GM12891 (cell line): ENCODE measurements at regions not wholly inside any gene's neighbourhood (a gene's known extent, or its start where the extent isn't known, plus 50 kb on each side); places are given as distances from the start of the nearest gene placed in this dataset.

Source experiments
- DNase-seq: peaks from one replicate; pipeline ENCODE4 v3.0.0; 2011; ENCODE audit warnings: low spot score; ENCODE audit not compliant: insufficient read length
- FAIRE-seq: peaks from 2 replicates; lab custom pipeline; 2011; peaks lifted over from hg19 to GRCh38; lab: Jason Lieb, UNC
- PAX5 ChIP-seq: IDR thresholded peaks from 2 replicates; pipeline ENCODE4 v1.6.1; 2011; ENCODE audit warnings: low read length, moderate library complexity, mild to moderate bottlenecking; ENCODE audit not compliant: insufficient read depth, severe bottlenecking
- POLR2A ChIP-seq: IDR thresholded peaks from 2 replicates; pipeline ENCODE4 v1.6.1; 2011; ENCODE audit warnings: low read depth, low read length, control low read depth
- POLR2AphosphoS5 ChIP-seq: IDR thresholded peaks from 2 replicates; pipeline ENCODE4 v1.6.1; 2011; ENCODE audit warnings: low read depth, low read length, control low read depth
- POU2F2 ChIP-seq: IDR thresholded peaks from 2 replicates; pipeline ENCODE4 v1.6.1; 2011; ENCODE audit warnings: low read depth, mild to moderate bottlenecking, control low read depth, low read length, moderate library complexity
- SPI1 ChIP-seq: IDR thresholded peaks from 2 replicates; pipeline ENCODE4 v1.6.1; 2011; ENCODE audit warnings: low read depth, low read length, control low read depth
- TAF1 ChIP-seq: IDR thresholded peaks from 2 replicates; pipeline ENCODE4 v1.6.1; 2011; ENCODE audit warnings: low read depth, low read length, control low read depth

DNA sequence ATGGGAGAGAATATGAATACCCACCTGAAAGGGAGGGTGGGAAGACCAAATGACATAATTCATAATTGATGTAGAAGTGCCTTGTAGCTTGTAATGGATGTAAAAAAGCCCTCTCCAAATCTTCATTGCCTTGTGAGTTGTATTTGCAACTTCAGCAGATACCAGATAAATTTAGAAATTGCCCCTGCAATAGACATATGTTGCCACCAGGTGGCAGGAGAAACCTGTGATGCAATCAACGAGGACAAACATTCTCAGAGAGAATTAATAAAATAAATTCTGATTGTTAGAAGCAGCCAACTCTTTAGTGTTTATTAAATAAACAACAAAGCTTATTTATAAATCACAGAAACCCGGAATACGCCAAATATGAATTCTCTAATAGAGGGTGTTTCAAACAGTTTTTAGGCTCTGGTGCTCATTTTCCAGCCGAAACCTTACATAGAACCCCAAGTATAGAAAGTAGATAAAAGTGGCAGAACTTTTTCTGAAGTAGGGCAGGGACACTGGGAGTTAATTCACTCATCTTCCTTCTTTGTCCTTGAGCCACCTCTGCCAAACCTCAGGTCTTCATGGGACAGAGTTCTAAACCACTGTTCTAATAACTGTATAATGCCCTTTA, 147.8 kb downstream of the TMEM38B start:
- peak; percentile 33 for FAIRE-seq
- peak; percentile 13 for DNase-seq
- TF ChIP-seq SPI1 (no peak), POLR2AphosphoS5 (no peak), PAX5 (no peak), POLR2A (no peak), POU2F2 (no peak), TAF1 (no peak)

DNA sequence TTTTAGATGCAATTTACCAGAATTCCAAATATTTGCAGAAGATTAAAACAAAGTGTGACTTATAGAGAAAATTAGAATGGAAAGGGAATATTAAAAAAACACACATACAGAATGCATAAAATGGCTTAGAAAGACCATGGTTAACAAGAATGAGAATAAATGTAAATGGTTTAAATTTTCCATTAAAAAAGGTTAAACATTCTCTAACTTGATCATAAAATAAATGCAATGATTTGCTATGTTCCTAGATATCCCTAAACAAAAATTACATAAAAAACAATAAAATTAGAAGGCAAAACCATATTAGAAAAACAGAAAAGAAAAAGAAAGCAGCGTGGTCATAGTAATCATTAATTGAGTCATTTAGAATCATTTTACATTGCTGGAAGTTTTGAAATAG, 152.5 kb downstream of the TMEM38B start:
- FAIRE-seq (no peak), DNase-seq (no peak)
- TF ChIP-seq POU2F2: no peak
- no peak for TF ChIP-seq POLR2AphosphoS5
- TF ChIP-seq POLR2A: no peak
- TF ChIP-seq TAF1: no peak
- no peak for TF ChIP-seq PAX5
- no peak for TF ChIP-seq SPI1

DNA sequence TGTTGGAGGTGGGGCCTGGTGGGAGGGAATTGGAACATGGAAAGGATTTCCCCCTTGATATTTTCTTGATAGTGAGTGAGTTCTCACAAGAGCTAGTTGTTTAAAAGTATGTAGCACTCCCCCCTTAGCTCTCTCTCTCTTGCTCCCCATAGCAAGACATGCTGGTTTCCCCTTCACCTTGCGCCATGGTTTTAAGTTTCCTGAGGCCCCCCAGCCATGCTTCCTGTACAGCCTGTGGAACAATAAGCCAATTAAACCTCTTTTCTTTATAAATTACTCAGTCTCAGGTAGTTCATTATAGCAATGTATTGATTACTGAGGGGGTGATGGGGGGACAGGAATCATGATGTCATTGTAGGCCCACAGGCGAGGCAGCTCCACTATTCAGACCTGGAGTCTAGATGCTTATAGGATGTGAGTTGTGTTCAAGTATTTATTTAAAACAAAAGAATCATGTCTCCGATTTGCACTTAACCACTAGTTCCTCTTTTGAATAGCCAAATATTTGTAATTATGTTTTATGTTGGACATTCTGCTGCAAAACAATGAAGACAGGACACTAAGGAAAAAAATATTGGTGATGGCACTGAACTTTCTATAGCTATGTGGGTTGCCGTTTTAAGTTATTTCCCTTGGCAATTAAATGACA, 156.6 kb downstream of the TMEM38B start:
- no peak for TF ChIP-seq TAF1
- TF ChIP-seq POLR2AphosphoS5: no peak
- TF ChIP-seq POLR2A: no peak
- TF ChIP-seq SPI1: no peak
- TF ChIP-seq PAX5: no peak
- no peak for TF ChIP-seq POU2F2
- FAIRE-seq (no peak), DNase-seq (no peak)

DNA sequence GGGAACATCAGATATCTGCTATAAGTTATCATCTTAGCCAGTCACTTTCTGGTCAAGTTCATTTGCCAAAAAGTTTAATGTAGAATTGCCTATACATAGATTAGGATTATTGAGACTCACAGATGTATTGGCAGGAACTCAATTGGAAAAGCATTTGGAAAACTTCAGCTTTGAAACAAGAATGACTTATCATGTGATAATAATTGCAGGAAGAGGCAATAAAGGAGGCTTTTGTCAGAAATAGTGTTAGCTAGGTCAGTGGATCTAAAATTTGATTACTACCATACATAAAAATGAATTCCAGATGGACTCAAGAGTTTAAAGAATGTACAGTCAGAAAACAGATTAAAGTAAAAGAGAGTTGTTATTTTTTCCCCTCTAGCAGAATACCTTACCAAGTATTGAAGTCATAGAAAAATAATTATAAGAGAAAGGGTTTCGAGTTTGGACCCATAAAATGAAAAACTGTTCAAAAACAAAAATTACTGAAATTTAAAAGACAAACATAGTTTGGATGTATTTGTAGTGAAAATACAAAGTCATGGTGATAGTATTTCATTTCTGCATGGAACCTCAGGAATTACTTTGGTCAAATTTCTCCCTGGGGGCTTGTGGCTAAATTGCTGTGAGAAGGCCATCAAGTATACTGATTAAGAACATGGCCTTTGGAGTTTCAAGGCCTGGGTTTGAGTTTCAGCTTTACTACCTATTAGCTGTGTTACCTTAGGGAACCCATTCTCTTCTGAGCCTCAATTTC, 159.9 kb downstream of the TMEM38B start:
- TF ChIP-seq SPI1 (no peak), PAX5 (no peak), POLR2A (no peak), POU2F2 (no peak), TAF1 (no peak)
- no peak for DNase-seq
- FAIRE-seq: no peak

DNA sequence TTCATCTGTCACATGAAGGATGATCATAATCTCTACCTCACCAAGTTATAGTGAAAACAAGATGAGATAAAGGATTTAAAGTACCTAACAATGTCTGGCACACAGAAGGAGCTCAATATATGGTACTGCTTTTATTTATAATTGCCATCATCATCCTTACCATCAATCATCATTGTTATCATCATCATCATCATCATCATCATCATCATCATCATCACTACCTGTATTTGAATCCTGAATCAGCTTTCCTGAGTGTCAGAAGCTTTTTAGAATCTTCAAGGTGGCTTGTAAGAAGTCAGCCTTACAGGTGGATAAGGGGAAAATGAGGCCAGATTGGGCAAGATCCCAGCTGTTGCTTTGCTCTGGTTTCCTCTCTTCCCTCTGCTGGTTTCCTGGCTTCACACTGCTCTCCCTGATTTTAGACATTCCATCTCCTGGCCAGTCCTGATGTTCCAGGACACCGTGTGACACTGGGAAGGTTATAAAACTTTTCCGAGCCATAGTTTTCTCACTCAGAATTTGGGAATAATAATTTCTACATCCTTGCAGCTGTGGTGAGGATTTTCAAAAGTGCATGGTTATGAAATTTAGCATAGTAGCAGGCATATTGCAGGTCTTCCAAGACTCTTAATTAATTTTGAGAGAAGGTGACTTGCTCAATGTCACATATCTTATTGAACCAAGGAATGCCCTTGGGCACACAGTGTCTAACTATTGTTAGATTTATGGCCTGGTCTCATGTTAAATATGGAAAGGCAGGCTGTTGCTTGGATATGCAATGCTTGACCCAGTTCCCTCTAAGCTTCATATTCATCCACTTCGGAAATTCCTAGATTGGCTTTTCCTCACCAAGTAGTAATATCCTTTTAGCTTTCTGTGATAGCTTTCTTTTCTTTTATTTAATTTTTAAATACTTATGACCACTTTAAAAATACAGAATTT, 160.7 kb downstream of the TMEM38B start:
- FAIRE-seq (no peak), DNase-seq (no peak)
- TF ChIP-seq TAF1 (no peak), POLR2AphosphoS5 (no peak), POU2F2 (no peak), POLR2A (no peak)

DNA sequence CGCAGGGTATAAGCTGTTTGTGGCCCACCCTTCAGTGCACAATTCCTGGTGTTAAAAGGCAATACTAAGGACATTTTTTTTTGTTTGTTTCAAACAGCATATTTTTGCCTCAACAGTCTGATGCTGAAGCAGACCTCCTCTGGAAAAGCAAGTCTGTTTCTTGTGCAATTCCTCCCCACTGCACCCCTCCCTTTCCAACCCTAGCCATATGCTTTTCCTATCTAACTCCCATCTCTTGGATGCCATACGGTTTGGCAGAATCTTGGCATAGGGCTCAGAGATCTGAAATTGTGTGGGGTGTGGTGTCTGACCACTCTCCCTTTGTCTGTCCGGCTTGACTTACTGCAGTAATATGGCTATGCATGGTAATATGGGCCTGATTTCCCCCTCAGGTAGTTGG, 161.6 kb downstream of the TMEM38B start:
- TF ChIP-seq POLR2AphosphoS5 (no peak), POLR2A (no peak), POU2F2 (no peak), SPI1 (no peak), TAF1 (no peak), PAX5 (no peak)
- no peak for FAIRE-seq
- DNase-seq: no peak

DNA sequence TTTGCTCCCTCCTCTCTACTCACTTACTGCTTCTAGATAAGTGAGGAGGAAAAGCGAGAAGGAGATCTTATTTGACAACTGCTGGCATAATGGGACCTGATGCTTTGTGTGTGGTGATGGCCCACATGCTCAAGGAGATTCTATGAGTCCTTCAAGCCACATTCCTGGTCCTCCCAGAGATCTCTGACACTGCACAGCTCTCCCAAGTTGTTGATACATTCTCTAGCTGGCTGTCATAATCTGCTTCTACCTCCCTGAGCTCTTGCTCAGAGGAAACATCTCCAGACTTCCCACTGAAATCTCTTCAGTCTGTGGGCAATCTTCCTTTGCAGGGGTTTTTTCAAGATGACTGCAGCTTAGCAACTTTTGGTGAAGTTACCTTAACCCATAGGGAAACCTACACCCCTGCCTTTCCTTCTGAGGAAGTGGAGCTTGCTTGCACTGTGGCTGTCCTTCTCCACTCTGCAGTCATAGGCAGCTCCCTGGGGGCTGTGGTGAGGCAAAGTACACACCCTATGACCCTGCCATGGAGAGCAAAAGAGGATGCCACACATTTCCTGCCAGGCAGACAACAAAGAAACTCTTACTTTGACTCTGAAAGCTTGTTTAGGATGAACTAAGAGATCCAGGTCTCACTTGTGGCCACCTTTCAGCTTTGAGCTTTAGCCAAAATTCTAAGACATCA, 163.8 kb downstream of the TMEM38B start:
- TF ChIP-seq POU2F2 (no peak), PAX5 (no peak), POLR2A (no peak), POLR2AphosphoS5 (no peak), SPI1 (no peak), TAF1 (no peak)

DNA sequence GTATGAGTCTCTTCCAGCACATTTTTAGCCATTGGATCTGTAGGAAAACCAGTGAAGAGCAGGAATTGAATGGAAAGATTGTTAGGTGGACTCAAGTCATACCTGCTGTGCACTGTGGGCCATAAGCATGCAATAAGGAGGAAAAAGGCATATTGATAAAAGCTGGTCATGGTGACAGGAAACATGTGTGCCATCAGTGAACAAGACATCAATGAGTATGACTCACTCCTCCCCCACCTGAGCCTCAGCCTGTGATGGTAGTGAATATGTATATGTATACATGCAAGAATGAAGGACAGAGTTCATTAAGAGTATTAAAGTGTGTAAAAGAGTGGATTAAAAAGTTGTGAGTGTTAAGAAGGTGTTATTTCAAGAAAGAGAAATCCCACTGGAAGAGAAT, 164.5 kb downstream of the TMEM38B start:
- FAIRE-seq (no peak), DNase-seq (no peak)
- TF ChIP-seq SPI1 (no peak), TAF1 (no peak), POLR2AphosphoS5 (no peak), PAX5 (no peak), POLR2A (no peak), POU2F2 (no peak)

More for the DNA sequence above, 163.8 kb downstream of the TMEM38B start:
- DNase-seq (no peak), FAIRE-seq (no peak)
